GM21381 (cell line): ENCODE measurements at regions not wholly inside any gene's neighbourhood (a gene's known extent, or its start where the extent isn't known, plus 50 kb on each side); places are given as distances from the start of the nearest gene placed in this dataset.

Experiments used
- ATAC-seq: cut with Tn5 transposase; IDR thresholded peaks from one replicate; pipeline ENCODE4 v1.9.1; 2021; ENCODE audit warnings: mild to moderate bottlenecking, moderate library complexity; ENCODE audit not compliant: unreplicated experiment

DNA sequence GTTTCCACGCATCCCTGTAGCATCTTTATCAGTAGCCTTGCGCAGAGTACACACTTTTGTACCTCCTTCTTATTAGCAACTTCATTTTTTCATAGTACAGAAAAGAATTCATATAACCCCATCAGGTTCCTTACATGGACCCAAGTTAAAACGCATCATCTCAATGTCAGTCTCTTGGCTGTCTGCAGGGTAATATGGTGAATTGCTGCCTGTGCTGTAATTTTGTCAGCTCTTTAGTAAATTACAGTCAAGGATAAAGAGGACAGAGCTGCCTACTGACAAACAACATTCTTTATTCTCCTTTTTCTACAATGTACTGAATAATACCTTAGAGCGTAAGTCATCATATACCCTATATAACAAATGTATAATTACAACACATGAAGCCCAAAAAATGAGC is 222.5 kb downstream of the MRPL39 start:
- no peak for ATAC-seq

- no peak for ATAC-seq
Observed at GRCh38 chr21:25383545-25383944, 223.7 kb downstream of the MRPL39 start.

DNA sequence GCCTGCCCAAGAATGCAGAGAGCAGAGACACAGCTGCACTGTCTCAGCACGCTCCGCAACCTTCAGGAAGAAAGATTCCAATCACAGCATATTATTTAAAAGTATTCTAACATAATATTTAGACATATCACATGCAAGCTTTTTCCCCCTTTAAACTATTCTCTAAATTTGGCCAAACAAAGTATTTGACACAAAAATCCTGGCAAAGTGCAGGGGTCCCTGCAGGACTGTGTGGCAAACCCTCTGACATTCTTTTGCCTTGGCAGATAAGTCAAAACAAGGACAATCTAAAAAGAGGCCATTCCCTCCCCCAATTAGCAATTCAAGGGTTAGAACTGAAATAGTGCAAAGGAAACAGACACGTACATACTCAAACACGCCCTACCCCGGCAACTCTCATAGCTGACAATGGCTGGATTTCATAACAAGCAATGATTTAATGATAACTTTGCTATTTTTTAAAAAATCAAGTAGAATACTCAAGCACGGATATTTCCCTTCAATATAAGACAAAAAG is 225.3 kb downstream of the MRPL39 start:
- no peak for ATAC-seq

- ATAC-seq, result no peak
Observed at GRCh38 chr21:25375675-25376074, 231.6 kb downstream of the MRPL39 start.

DNA sequence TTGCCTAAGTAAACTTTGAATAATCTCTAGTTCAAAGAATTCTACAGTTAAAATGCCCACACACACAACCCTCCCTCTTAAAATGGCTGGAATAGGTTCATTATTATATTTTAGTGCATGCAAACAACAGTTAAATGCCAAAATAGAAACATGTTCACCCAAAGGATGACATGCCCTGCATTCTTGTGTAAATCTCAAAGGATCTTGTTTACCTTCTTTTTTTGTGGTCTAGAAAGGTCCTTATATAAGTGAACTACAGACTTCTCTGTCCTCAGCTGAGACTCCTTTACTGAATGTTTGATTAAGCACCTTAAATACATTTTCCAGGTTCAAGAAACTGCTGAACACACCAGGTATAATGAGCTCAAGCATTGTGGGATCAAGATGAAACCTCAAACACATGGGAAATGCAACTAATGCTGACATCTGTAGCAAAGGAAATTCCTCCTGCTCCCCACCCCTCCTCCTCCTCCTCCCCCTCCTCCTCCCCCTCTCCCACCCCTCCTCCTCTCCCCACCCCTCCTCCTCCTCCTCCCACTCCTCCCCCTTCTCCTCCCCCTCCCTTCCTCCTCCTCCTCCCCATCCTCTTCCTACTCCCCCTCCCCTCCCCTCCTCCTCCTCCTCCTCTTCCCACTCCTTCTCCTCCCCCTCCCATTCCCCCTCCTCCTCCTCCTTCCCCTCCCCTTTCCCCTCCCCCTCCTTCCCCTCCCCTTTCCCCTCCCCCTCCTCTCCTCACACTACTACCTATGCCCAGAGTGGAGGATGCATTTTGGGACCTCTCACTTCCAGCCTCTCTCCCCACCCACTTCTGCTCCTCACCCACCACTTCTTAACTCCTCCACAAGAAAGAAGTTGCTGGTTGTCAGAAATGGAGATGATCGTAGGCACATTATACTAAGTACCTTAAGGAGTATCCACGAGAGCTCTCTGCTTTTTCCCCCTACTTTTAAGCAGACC is 233.9 kb downstream of the MRPL39 start:
- ATAC-seq, result no peak

GRCh38 chr21:25371841-25372425 is 235.3 kb downstream of the MRPL39 start:
- ATAC-seq, result no peak

DNA sequence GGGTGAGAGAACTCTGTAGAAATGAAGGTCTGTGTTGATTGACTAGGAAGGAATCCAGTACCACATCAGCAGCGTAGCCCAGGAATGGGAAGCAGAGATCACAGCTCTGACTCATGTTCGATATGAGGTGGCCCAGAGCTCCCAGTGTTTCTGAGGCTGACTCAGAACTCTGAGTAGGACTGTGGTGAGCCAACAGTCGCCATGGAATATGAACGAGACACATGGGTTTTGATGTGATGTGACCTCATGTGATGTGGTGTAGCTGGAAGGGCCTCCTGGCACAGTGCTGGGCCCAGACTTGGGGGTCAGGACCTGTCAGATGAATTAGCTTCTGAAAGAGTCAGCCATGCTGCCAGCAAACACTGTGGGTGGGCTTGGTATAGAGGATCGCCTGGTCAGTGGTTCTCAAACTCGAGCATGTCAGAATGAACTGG is 237.0 kb downstream of the MRPL39 start:
- no peak for ATAC-seq

DNA sequence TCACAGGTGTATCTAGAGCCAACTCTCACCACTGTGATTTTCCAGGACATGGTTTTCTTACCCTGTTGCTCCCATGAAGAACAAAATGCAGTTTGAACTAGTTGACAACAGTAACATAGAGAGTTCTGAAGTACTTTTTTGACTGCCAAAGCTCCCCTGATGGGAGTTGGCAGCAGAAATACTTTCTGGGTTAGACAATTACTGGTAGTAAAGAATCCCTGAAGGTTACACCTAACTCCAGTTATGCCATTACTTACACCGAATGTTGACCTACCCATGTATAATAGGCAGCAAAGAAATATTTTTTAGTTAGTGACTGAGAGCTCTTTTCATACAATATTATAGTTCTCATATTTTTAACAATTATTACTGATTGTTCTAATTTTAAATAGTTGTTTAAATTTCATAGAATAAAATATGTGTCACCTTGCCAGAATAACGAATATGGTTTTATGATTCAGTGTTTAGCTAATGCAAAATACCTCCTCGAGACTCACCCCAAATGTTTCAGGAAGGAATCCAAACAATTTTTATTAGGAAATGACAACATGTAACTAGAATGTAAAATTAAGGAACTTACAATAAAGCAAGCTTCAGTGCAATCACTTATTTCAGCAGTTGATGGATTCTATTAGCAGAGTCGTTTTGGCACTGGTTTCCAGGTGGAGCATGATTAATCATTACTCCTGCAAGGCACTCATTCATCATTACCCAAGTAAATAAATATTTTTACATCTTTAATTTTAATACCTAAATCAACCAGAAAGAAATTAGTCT is 237.6 kb downstream of the MRPL39 start:
- no peak for ATAC-seq

DNA sequence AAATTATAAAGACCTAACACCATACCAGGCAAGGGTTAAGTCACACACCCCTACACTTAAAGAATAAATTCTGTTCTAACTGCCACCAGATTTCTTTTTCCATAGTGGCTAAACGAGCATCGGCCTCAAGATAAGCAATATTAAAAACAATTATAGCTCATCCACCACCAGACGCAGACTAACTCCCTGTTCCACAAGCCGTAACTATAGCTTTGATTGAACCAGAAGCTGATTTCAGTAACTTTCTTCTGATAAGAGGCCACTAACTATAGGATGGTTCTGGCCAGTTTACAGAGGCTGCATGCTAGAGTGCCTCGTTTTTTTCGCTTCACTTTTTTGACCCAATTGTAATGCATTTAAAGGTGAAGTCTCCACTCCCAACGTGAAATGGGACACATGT is 238.8 kb downstream of the MRPL39 start:
- ATAC-seq, result no peak

DNA sequence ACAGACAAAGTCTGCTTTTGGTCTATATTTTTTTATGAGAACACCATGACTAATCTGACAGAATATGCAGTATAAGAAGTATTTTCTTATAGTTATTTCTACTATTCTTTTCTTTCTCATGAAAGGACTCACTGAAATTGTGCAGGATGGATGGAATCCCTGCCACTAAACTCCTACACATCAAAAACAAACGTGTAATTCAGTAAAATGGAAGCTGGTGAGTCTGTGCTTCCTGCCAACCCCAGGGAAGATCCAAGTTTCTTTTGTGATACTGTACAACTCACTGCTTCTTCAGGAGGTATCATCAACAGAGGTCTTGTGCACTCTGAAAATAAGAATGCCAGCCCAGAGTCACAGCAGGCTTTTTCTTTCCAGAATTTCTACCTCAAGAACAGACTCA is 241.2 kb downstream of the MRPL39 start:
- ATAC-seq, result no peak

- ATAC-seq, result no peak
Observed at GRCh38 chr21:25362375-25363267, 244.7 kb downstream of the MRPL39 start.

GRCh38 chr21:25361765-25362164 is 245.5 kb downstream of the MRPL39 start:
- no peak for ATAC-seq

- ATAC-seq, result no peak
Observed at GRCh38 chr21:25361097-25361496, 246.2 kb downstream of the MRPL39 start.

DNA sequence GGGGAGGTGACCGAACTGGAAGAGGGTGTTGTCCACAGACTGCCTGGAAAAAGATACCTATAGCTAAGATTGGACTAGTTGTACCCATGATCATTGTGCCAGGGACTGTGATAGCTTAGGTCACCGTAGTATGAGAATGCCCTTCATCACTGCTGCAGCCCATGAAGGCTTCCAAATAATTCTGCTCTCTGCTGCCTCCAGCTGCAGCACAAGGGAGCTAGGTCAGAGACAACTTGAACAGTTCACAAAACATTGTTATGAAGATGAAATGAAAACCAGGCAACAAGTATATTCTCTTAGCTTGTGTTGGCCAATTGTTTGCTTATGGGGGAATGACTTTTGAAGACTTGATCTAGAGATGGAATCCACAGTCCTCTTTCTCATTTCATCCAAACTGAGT is 246.7 kb downstream of the MRPL39 start:
- ATAC-seq, result no peak

- no peak for ATAC-seq
Observed at GRCh38 chr21:25359724-25360123, 247.6 kb downstream of the MRPL39 start.

GRCh38 chr21:25350056-25350455 is 257.2 kb downstream of the MRPL39 start:
- no peak for ATAC-seq

DNA sequence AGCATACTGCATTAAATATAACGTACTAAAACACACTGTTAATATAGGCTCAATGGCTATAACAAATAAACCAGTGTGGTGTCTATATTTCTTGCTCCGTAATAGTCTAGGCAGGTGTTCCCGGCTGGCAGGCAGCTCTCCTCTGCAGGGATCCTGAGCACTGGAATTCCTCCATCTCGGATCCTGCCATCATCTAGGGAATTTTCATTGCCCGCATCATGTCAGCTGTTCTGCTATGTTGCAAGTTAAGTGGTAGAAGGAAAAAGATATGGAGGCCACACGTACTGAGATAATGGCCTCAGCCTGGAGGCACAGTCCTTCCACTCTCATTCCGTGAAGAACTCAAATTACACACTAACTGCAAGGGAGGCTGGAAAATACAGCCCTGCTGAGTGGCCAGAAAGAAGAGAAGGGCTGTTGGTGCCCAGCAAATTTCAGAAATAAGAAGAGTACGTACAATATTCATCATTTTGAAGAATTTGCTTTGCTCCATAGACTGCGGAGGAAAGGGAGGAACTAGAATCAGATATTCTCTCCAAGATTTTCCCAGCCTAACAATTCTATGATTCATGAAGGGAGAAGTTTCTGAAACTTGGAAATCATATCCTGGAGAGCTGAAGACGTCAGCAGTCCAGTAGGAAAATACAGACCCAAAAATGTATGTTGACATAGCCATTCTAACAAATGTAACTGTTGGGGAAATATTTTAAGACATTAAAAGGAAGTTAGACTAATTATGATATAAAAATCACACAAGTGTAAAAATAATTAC is 263.3 kb downstream of the MRPL39 start:
- ATAC-seq, result no peak

- ATAC-seq, result no peak
Observed at GRCh38 chr21:25342816-25343215, 264.5 kb downstream of the MRPL39 start.

DNA sequence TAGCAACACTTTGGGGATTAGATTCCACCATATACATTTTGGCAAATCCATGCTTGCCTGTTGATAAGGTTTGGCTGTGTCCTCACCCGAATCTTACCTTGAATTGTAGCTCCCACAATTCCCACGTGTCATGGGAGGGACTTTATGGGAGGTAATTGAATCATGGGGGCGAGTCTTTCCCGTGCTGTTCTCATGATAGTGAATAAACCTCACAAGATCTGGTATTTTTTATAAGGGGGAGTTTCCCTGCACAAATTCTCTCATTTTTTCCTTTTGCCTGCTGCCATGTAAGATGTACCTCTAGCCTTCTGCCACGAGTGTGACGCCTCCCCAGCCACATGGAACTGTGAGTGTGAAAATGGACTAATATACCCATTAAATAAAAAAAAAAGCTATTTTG is 265.3 kb downstream of the MRPL39 start:
- no peak for ATAC-seq

DNA sequence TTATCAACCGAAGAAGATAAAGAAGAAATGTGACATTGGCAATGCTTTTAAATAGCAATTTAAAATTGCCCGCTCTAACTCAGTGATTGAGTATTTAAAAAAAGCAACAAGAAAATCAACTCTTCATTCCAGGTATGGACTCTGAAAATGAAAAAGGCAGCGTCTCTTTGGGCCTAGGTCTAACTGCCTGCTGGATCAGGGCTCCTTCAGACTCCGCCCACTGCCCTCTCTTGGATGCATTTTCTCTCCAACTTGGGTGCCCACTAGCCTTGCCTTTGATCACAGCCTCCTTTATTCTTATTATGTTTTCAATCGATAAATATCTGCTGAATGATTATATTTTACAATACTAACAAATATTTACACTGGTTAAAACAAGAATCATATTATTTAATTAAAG is 268.9 kb downstream of the MRPL39 start:
- ATAC-seq, result no peak
